Endothelial cell of hepatic sinusoid (primary cell): ENCODE measurements at regions not wholly inside any gene's neighbourhood (a gene's known extent, or its start where the extent isn't known, plus 50 kb on each side); places are given as distances from the start of the nearest gene placed in this dataset.

Experiments
- in situ Hi-C: cut with HindIII; loops from 2 replicates; pipeline ENCODE4 v1.10.0; 2017; ENCODE audit warnings: low sequenced_read_pairs

GRCh38 chr7:121575194-121575765 lies 179.2 kb upstream of the FAM3C start:
- in situ Hi-C loops, result no loop called here

DNA sequence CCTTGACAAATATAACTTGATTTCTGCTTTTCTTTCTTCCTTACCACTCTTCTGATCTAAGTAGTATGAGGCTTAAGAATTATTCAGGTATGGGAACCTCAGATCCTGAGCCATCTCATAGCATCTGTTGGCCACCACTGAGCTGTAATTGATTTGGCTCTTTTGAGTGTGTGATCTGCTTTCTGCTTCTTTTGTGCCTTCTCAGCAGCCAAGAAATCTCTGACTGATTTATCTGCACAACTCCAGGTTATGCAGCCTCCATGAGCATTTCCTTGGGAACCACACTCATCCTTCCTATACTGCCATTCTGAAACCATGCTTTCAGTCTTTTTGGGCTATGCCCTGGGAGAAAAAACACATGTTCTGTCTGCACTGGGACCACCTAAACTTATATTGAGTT lies 178.0 kb upstream of the FAM3C start:
- in situ Hi-C loops, result no loop called here

DNA sequence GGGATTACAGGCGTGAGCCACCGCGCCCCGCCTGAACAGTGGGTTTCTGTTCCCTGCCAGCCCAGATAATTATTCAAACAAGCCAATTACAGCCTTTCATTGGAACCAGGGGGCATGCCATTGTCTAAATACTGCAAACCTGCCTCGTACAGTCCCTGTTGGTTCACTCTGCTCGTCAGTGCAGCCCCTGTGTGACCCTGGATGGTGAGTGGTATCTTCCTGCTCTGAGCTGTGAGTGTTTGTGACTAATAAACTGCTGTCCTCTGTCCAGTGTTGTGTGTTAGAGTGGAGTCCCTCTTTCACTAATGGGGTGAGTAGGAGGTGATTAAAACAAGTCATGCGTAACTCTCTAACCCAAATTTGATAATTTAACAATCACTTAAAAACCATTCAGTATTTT lies 176.5 kb upstream of the FAM3C start:
- in situ Hi-C loops, result no loop called here

- in situ Hi-C loops, result no loop called here
Measured at GRCh38 chr7:121570365-121570764, 174.3 kb upstream of the FAM3C start.

DNA sequence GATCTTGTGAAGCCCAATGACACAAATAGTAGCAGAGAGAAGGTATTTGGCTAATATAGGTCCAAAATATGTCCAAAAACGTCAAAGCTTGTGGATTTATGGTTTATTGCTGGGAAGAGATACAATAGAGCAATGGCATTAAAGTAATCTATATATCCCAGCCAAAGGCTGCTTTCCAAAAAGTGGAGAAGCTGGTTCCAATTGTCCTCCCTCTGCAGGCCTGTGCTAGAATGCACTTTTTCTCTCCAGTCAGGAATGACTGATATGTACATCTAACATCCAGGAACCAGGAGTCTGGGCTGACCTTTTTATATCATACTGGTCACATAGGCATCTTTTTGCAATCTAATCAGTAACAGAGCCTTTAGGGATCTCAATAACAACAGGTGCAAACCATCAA lies 167.1 kb upstream of the FAM3C start:
- in situ Hi-C loops, result no loop called here

- in situ Hi-C loops, result no loop called here
Measured at GRCh38 chr7:121562259-121562658, 166.2 kb upstream of the FAM3C start.

- in situ Hi-C loops, result no loop called here
Measured at GRCh38 chr7:121561717-121562116, 165.6 kb upstream of the FAM3C start.

- in situ Hi-C loops, result no loop called here
Measured at GRCh38 chr7:121560267-121560990, 164.3 kb upstream of the FAM3C start.

- in situ Hi-C loops, result no loop called here
Measured at GRCh38 chr7:121558288-121558687, 162.2 kb upstream of the FAM3C start.

GRCh38 chr7:121557034-121557892 lies 161.2 kb upstream of the FAM3C start:
- in situ Hi-C loops, result no loop called here

GRCh38 chr7:121555558-121555957 lies 159.4 kb upstream of the FAM3C start:
- in situ Hi-C loops, result no loop called here

- in situ Hi-C loops, result loop anchor here (5.0 kb wide), 1 partner anchor 155 kb away; no protein-coding TSS in a partner anchor
Measured at GRCh38 chr7:121547544-121548092, 151.5 kb upstream of the FAM3C start.

GRCh38 chr7:121546632-121547543 lies 150.8 kb upstream of the FAM3C start:
- in situ Hi-C loops, result loop anchor here (5.0 kb wide), 1 partner anchor 155 kb away; no protein-coding TSS in a partner anchor

DNA sequence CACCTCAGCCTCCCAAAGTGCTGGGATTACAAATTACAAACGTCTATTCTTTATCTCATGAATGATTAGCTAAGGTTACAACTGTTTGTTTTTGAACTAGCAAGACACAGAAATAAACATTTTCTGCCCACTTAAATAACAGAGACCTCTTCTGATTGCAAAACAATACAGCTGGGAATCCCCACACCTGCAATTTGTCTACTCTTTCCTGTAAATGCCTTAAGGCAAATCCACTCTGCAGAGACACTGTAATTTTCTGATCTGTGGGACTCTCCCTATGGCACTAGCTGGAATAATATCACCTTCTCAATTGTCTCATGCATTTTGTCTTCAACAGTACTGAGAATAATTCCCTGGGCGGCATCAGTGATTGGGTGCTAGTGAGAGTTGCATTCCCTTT lies 149.3 kb upstream of the FAM3C start:
- in situ Hi-C loops, result loop anchor here (5.0 kb wide), 1 partner anchor 153 kb away; no protein-coding TSS in a partner anchor

- in situ Hi-C loops, result loop anchor here (5.0 kb wide), 1 partner anchor 152 kb away; no protein-coding TSS in a partner anchor
Measured at GRCh38 chr7:121544726-121545125, 148.6 kb upstream of the FAM3C start.

DNA sequence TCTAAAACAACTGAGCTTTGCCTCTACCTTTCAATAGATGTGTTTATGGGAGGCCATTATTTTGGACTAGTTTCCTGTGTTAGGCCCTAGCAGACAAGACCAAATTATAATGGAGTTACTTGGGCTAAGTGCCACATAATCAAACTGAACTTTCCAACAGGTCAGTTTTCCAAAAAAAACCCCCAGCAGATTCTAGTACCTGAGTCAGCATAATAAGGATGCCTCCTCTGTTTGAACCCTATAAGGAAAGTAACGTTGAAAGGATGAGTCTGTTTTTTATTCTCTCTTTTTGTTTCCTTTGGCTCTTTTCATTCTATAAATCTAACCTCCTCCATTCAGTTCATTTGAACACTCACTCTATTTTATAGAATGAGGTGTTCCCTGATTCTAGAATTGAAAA lies 148.1 kb upstream of the FAM3C start:
- in situ Hi-C loops, result no loop called here

DNA sequence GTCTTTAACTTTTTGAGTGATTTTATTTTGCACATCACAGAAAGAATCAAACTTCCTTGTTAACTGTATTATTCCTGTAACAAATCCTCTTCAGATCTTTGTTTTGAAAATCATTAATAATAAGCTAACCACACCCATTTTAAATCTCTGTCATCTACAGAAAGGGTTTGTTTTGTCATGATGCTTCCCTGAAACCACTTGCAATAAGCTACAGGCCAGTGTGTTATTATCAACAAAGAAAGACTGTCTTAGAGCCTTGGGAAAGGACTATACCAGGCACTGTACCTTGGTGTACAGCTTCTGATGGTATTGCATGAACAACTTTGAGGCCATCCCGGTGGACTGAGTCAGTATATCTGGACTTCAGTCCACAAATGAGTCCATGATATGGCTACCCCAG lies 145.3 kb upstream of the FAM3C start:
- in situ Hi-C loops, result no loop called here

GRCh38 chr7:121540138-121540537 lies 144.0 kb upstream of the FAM3C start:
- in situ Hi-C loops, result no loop called here

DNA sequence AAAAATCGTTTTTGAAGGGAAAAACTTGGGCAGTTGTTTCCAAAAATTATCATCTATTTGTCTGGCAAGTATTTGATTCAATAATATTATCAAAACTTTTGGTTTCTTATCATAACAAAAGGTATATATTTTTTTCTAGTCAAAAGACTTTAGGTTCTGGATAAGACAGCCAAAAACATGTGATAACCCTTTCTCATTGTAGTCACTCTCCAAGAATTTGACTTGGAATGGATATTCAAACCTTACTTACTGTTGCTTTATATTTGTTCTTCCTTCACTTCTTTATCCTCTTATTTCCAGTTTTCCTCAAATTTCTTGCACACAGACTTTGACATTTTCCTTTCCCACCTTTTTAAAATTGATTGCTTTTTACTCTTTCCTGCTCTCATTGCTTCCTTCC lies 140.9 kb upstream of the FAM3C start:
- in situ Hi-C loops, result no loop called here
